Esophagus muscularis mucosa (tissue), 4 donors: ENCODE measurements at regions not wholly inside any gene's neighbourhood (a gene's known extent, or its start where the extent isn't known, plus 50 kb on each side); places are given as distances from the start of the nearest gene placed in this dataset.
A peak's percentile ranks its signal among the peaks of the same experiment; 100 is the strongest.

ENCODE experiments used
- DNase-seq: peaks from one replicate; pipeline ENCODE4 v3.0.0-alpha.2; 2017; ENCODE audit errors: extremely low spot score
- H3K27ac ChIP-seq, 4 donors: fragments of 200-600 bp; sonication (generic); replicated peaks in 1 of 4; 1 replicate in 3 of 4; 2 replicates in 1 of 4; pipeline ENCODE4 v1.5.1; 2016 to 2019; ENCODE audit warnings: mild to moderate bottlenecking in 1 of 4
- H3K27me3 ChIP-seq, 4 donors: fragments of 200-600 bp; sonication (generic); one replicate each; pipeline versions ENCODE4 v1.5.1 to v1.6.0; 2016 to 2019
- H3K36me3 ChIP-seq, 4 donors: fragments of 200-600 bp; sonication (generic); one replicate each; pipeline ENCODE4 v1.5.1; 2016 to 2019
- H3K4me1 ChIP-seq, 4 donors: fragments of 200-600 bp; sonication (generic); one replicate each; pipeline ENCODE4 v1.5.1; 2016 to 2019
- H3K4me3 ChIP-seq, 4 donors: fragments of 200-600 bp; sonication (generic); 1 replicate in 2 of 4; 2 replicates in 2 of 4; pipeline ENCODE4 v1.5.1; 2016 to 2019; ENCODE audit warnings: mild to moderate bottlenecking in 4 of 4, moderate library complexity in 1 of 4
- H3K9me3 ChIP-seq, 4 donors: fragments of 200-600 bp; sonication (generic); 1 replicate in 3 of 4; 2 replicates in 1 of 4; pipeline ENCODE4 v1.5.1; 2016 to 2019
- EP300 ChIP-seq: sonication (generic); formaldehyde crosslinking; IDR thresholded peaks from one replicate; pipeline ENCODE4 v1.6.1; 2017; ENCODE audit warnings: antibody characterized with exemption
- POLR2A ChIP-seq: fragments of 450-650 bp; IDR thresholded peaks from one replicate; pipeline ENCODE4 v1.6.1; 2017; ENCODE audit warnings: antibody characterized with exemption, moderate library complexity, mild to moderate bottlenecking, low read depth
- POLR2AphosphoS5 ChIP-seq, 2 donors: sonication (generic); formaldehyde crosslinking; IDR thresholded peaks; one replicate each; pipeline ENCODE4 v1.6.1; 2017; ENCODE audit warnings: antibody characterized with exemption in 2 of 2
- WGBS: methylation state at CpG from one replicate; pipeline ENCODE4 v1.1.5; 2018; 5-methylcytosine and 5-hydroxymethylcytosine counted together
- intact Hi-C: fragments of 100-400 bp; cut with DNase I; formaldehyde crosslinking; loops from one replicate; pipeline ENCODE4 v1.15.1; 2023
- TF ChIP-seq, protein P1 (sequence below), 3 experiments: fragments of 200-600 bp in 2 of 3; fragments of 450-650 bp in 1 of 3; sonication (generic) in 2 of 3; IDR thresholded peaks; one replicate each; pipeline ENCODE4 v1.5.1; 2017 to 2019; ENCODE audit warnings: antibody characterized with exemption in 3 of 3, mild to moderate bottlenecking in 2 of 3, moderate library complexity in 1 of 3

DNA sequence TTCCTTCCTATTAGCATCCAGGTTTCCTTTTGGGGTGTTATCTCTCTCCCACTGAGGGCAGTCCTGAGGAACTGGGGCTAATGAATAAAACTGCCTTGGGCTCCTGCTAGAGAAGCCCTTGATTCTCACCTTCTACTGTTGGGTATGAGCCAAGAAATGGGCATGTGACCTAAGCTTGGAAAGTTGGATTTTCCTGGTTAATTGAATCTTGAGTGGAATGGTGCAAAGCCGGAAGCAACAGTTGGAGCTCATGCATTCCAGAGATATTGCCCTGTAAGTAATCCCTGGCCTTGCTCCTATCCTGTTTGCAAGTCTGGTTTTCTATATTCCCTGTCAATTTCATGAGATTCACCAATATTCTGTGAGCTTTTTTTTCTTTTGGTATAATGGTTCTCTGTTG lies 158.5 kb upstream of the ELL2 start:
- 88% methylated on average over 1 of the region's 1 CpG for WGBS
- Histone ChIP-seq H3K27me3 (no peaks in the 10 kb centered on the region), H3K4me1 (peaks cover 0 to 32% (median 22%) of the 10 kb centered on the region in 4 donors), H3K9me3 (no peaks in the 10 kb centered on the region), H3K27ac (peak overlapping the region in 1 of 4 donors; percentile 41), H3K36me3 (no peaks in the 10 kb centered on the region), H3K4me3 (no peak overlapping the region)
- DNase-seq: no peak
- TF ChIP-seq, protein P1, sequence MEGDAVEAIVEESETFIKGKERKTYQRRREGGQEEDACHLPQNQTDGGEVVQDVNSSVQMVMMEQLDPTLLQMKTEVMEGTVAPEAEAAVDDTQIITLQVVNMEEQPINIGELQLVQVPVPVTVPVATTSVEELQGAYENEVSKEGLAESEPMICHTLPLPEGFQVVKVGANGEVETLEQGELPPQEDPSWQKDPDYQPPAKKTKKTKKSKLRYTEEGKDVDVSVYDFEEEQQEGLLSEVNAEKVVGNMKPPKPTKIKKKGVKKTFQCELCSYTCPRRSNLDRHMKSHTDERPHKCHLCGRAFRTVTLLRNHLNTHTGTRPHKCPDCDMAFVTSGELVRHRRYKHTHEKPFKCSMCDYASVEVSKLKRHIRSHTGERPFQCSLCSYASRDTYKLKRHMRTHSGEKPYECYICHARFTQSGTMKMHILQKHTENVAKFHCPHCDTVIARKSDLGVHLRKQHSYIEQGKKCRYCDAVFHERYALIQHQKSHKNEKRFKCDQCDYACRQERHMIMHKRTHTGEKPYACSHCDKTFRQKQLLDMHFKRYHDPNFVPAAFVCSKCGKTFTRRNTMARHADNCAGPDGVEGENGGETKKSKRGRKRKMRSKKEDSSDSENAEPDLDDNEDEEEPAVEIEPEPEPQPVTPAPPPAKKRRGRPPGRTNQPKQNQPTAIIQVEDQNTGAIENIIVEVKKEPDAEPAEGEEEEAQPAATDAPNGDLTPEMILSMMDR (IDR thresholded peaks at IDR 0.05): no peak
- TF ChIP-seq EP300: no peak
- intact Hi-C loops: no loop called here

GRCh38 chr5:96117771-96118651 lies 156.4 kb upstream of the ELL2 start:
- H3K9me3 ChIP-seq: no peaks in the 10 kb centered on the region
- no peaks in the 10 kb centered on the region for H3K27me3 ChIP-seq
- DNase-seq: no peak
- no peaks in the 10 kb centered on the region for H3K36me3 ChIP-seq
- TF ChIP-seq EP300 (no peak), POLR2A (no peak), POLR2AphosphoS5 (IDR thresholded peaks at IDR 0.05) (no peak)
- TF ChIP-seq, protein P1 (IDR thresholded peaks at IDR 0.05): no peak
- 42% methylated on average over 3 of the region's 3 CpGs for WGBS
- H3K4me3 ChIP-seq: no peak overlapping the region
- H3K27ac ChIP-seq: peak overlapping the region; percentile 47 to 61 (median 58)
- intact Hi-C loops: no loop called here
- peaks cover 0 to 33% (median 30%) of the 10 kb centered on the region in 4 donors for H3K4me1 ChIP-seq

DNA sequence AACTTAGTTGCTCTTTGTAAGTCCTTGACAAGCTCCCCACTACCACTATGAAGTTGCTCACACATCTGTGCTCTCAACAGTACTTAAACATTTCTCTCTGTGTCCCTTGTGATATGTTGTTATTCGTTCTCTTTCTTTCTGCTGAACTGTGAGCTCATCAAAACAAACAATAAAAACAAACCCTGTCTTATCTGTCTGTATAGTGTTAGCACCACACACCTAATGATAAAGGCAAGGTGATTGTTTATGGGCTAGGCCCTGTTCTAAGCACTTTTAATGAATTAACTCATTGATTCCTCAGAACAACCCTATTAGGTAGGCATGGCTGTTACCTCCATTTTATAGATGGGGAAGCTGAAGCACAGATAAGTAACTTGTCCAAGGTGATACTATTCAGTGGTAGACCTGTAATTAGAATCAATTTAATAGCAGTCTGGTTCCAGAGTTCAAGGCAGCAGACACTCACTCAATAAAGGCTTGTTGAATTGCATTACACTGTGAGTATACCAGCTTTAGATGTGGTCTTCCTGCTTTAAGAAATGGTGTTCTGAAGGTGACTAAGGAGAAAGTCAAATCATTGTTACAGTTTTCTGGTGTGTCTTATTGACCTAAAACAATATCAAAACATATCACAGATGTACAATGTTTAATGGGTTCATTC lies 153.6 kb upstream of the ELL2 start:
- TF ChIP-seq, protein P1 (IDR thresholded peaks at IDR 0.05): no peak
- no peak for TF ChIP-seq POLR2A
- TF ChIP-seq POLR2AphosphoS5 (IDR thresholded peaks at IDR 0.05): no peak
- TF ChIP-seq EP300: no peak

DNA sequence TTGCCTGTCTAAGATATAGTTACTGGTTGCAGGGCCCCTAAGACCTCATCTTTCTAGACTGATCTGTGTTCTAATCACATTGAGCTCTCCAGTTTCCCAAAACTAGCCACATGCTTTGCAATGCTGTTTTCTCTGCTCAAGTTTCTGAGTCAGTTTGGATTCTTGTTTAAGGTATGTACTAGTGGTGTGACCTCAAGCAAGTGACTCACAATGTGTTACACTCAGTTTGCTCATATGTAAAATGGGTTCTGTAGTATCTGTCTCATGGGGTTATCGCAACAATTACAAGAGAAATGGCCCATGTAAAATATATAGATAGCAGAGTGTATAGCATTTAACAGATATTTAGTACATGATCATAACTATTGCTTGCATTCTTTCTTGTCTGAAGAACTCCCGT lies 153.1 kb upstream of the ELL2 start:
- Histone ChIP-seq H3K4me1 (peaks cover 0 to 35% (median 31%) of the 10 kb centered on the region in 4 donors), H3K27ac (peak overlapping the region in 3 of 4 donors; percentile 56 to 63 (median 61)), H3K9me3 (no peaks in the 10 kb centered on the region), H3K27me3 (no peaks in the 10 kb centered on the region), H3K36me3 (no peaks in the 10 kb centered on the region), H3K4me3 (no peak overlapping the region)
- DNase-seq: no peak
- 94% methylated on average over 2 of the region's 2 CpGs for WGBS
- intact Hi-C loops: no loop called here
- TF ChIP-seq, protein P1 (IDR thresholded peaks at IDR 0.05): no peak
- TF ChIP-seq POLR2A (no peak), POLR2AphosphoS5 (IDR thresholded peaks at IDR 0.05) (no peak), EP300 (no peak)

More for the DNA sequence above, 153.6 kb upstream of the ELL2 start:
- Histone ChIP-seq H3K4me3 (no peak overlapping the region), H3K27me3 (no peaks in the 10 kb centered on the region), H3K4me1 (peaks cover 0 to 35% (median 31%) of the 10 kb centered on the region in 4 donors), H3K9me3 (no peaks in the 10 kb centered on the region), H3K36me3 (no peaks in the 10 kb centered on the region), H3K27ac (peak overlapping the region in 2 of 4 donors; percentile 18 to 63)
- intact Hi-C loops: no loop called here
- no peak for DNase-seq
- 84% methylated on average over 1 of the region's 1 CpG for WGBS
